Hepatocyte (in vitro differentiated cells): ENCODE measurements at regions not wholly inside any gene's neighbourhood (a gene's known extent, or its start where the extent isn't known, plus 50 kb on each side); places are given as distances from the start of the nearest gene placed in this dataset.

Source experiments
- DNase-seq: peaks from one replicate; pipeline ENCODE4 v3.0.0-alpha.2; 2016; ENCODE audit warnings: low spot score
- H2AFZ ChIP-seq: fragments of 200-600 bp; sonication (generic); 2 replicates; pipeline ENCODE4 v1.6.0; 2016; ENCODE audit warnings: antibody characterized with exemption, mild to moderate bottlenecking
- H3K27ac ChIP-seq: fragments of 200-600 bp; sonication (generic); 2 replicates; pipeline ENCODE4 v1.5.1; 2016; ENCODE audit warnings: mild to moderate bottlenecking
- H3K27me3 ChIP-seq: fragments of 200-600 bp; sonication (generic); 2 replicates; pipeline ENCODE4 v1.6.1; 2016
- H3K36me3 ChIP-seq: fragments of 200-600 bp; sonication (generic); replicated peaks from 2 replicates; pipeline ENCODE4 v1.5.1; 2016; ENCODE audit warnings: low read depth; ENCODE audit not compliant: insufficient read depth
- H3K4me1 ChIP-seq: fragments of 200-600 bp; sonication (generic); 2 replicates; pipeline ENCODE4 v1.5.1; 2016; ENCODE audit warnings: mild to moderate bottlenecking, moderate library complexity; ENCODE audit not compliant: insufficient read depth
- H3K4me2 ChIP-seq: fragments of 200-600 bp; sonication (generic); 2 replicates; pipeline ENCODE4 v1.6.0; 2016
- H3K4me3 ChIP-seq: fragments of 200-600 bp; sonication (generic); 2 replicates; pipeline ENCODE4 v1.5.1; 2016; ENCODE audit warnings: mild to moderate bottlenecking
- H3K79me2 ChIP-seq: fragments of 200-600 bp; sonication (generic); 2 replicates; pipeline ENCODE4 v1.6.0; 2017; ENCODE audit warnings: mild to moderate bottlenecking
- H3K9me2 ChIP-seq: fragments of 200-600 bp; sonication (generic); replicated peaks from 2 replicates; pipeline ENCODE4 v1.6.0; 2017; ENCODE audit warnings: mild to moderate bottlenecking; ENCODE audit not compliant: insufficient read depth
- H3K9me3 ChIP-seq: fragments of 200-600 bp; sonication (generic); 2 replicates; pipeline ENCODE4 v1.5.1; 2016; ENCODE audit warnings: low read depth, mild to moderate bottlenecking
- H4K20me1 ChIP-seq: fragments of 200-600 bp; sonication (generic); 2 replicates; pipeline ENCODE4 v1.6.0; 2016; ENCODE audit warnings: mild to moderate bottlenecking; ENCODE audit not compliant: insufficient read depth, poor library complexity, severe bottlenecking
- EZH2 ChIP-seq: fragments of 200-600 bp; sonication (generic); IDR thresholded peaks from 2 replicates; pipeline ENCODE4 v1.6.1; 2016; ENCODE audit warnings: antibody characterized with exemption, mild to moderate bottlenecking, borderline replicate concordance
- EZH2phosphoT487 ChIP-seq: fragments of 200-600 bp; sonication (generic); IDR thresholded peaks from one replicate; pipeline ENCODE4 v1.6.1; 2018; ENCODE audit warnings: antibody characterized with exemption, mild to moderate bottlenecking, low read depth, moderate library complexity; ENCODE audit not compliant: unreplicated experiment, severe bottlenecking
- WGBS: methylation state at CpG from one replicate; pipeline ENCODE4 v1.1.6; 2016; ENCODE audit warnings: low lambda C conversion rate; ENCODE audit errors: missing lambda C conversion rate; 5-methylcytosine and 5-hydroxymethylcytosine counted together
- TF ChIP-seq, protein P1 (sequence below): fragments of 200-600 bp; sonication (generic); IDR thresholded peaks from 2 replicates; pipeline ENCODE4 v1.5.1; 2016; ENCODE audit warnings: antibody characterized with exemption, mild to moderate bottlenecking; ENCODE audit not compliant: poor library complexity

DNA sequence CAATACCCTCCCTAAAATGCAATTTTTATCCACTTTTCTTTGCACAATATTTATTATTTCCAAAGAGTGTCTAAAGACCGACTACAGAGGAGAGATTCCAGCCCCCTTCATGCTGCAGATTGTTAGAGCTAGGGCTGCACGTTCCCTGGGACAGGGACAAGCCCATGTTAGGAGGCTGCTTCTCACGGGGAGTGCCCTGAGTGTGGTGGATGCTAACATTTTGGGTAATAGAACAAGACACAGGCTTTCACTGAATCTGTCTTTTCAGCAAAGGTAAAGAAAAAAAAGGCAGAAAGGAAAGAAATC lies 125.4 kb downstream of the RIPK4 start:
- 70% methylated on average over 3 of the region's 3 CpGs for WGBS
- Histone ChIP-seq H3K4me1 (peaks cover 12% of the 10 kb centered on the region), H3K79me2 (no peaks in the 10 kb centered on the region), H4K20me1 (no peaks in the 10 kb centered on the region), H3K9me3 (no peaks in the 10 kb centered on the region), H3K27ac (peak overlapping the region; percentile 82), H3K27me3 (no peaks in the 10 kb centered on the region), H3K4me3 (no peak overlapping the region), H3K4me2 (peak overlapping the region; percentile 21), H3K9me2 (no peaks in the 10 kb centered on the region), H2AFZ (no peak overlapping the region), H3K36me3 (no peaks in the 10 kb centered on the region)
- DNase-seq = no peak
- TF ChIP-seq, protein P1, sequence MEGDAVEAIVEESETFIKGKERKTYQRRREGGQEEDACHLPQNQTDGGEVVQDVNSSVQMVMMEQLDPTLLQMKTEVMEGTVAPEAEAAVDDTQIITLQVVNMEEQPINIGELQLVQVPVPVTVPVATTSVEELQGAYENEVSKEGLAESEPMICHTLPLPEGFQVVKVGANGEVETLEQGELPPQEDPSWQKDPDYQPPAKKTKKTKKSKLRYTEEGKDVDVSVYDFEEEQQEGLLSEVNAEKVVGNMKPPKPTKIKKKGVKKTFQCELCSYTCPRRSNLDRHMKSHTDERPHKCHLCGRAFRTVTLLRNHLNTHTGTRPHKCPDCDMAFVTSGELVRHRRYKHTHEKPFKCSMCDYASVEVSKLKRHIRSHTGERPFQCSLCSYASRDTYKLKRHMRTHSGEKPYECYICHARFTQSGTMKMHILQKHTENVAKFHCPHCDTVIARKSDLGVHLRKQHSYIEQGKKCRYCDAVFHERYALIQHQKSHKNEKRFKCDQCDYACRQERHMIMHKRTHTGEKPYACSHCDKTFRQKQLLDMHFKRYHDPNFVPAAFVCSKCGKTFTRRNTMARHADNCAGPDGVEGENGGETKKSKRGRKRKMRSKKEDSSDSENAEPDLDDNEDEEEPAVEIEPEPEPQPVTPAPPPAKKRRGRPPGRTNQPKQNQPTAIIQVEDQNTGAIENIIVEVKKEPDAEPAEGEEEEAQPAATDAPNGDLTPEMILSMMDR = no peak
- TF ChIP-seq EZH2 (no peak), EZH2phosphoT487 (no peak)

DNA sequence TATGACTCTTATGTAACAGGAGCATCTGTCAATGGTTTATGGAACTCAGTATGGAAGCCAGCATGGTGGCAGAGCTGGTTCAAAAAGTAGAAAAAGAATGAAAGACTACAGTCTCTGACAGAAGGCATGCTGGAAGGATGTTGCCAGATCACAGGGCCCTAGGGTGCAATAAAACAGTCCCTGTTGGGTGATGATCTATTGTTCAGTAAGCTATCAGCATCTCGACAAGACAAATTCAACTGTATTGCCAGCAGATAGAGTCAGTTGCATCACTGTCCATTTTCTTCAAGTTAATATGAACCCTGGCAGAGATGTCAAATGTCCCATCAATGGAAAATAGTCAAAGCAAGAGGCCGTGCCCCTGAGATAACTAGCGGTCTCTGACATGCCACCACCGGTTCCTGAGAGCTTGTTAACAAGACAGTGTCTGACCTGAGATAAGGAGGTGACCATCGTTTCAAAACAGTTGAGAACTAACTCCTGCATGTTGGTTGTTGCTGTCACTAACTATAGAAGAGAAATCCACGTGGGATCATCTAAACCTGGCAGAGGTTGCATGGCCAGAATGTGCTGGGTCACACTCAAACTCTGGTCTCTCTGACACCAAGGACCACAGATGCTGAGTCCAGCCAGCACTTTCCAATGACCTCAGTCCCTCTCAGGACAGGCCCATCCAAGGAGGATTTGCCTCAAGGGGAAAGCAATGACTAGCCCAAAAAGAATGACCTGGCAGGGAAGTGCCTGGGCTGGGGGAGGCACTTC lies 125.9 kb downstream of the RIPK4 start:
- Histone ChIP-seq H3K9me2 (no peaks in the 10 kb centered on the region), H3K79me2 (no peaks in the 10 kb centered on the region), H3K9me3 (no peaks in the 10 kb centered on the region), H4K20me1 (no peaks in the 10 kb centered on the region), H3K36me3 (no peaks in the 10 kb centered on the region), H2AFZ (no peak overlapping the region), H3K27ac (peak overlapping the region; percentile 82), H3K4me3 (no peak overlapping the region), H3K4me1 (peaks cover 12% of the 10 kb centered on the region), H3K4me2 (peak overlapping the region; percentile 21), H3K27me3 (no peaks in the 10 kb centered on the region)
- TF ChIP-seq, protein P1 = no peak
- TF ChIP-seq EZH2 (no peak), EZH2phosphoT487 (no peak)
- DNase-seq = no peak
- WGBS = 44% methylated on average over 6 of the region's 6 CpGs

DNA sequence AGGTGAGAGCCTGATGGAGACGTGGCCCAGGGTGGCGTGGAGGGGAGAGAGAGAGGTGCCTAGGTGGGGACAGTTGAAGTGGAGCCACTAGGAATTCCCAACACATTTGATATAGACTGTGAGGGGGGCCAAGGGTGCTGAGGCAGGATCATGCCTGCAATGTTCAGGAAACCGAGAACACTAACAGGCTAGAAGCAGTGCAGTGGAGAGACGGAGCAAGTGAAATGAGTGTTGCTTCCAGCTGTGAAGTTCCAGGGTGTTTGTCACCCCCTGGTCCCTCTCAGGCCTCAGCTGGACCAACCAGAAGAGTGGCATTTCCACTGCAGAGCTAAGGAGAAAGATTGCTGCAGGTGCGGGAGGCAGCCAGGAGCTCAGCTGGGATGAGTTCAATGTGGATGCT lies 127.1 kb downstream of the RIPK4 start:
- DNase-seq = no peak
- TF ChIP-seq EZH2phosphoT487 = no peak
- no peak for TF ChIP-seq EZH2
- TF ChIP-seq, protein P1 = no peak
- Histone ChIP-seq H3K4me1 (peaks cover 16% of the 10 kb centered on the region), H3K4me2 (no peak overlapping the region), H3K36me3 (no peaks in the 10 kb centered on the region), H3K79me2 (no peaks in the 10 kb centered on the region), H3K9me2 (no peaks in the 10 kb centered on the region), H3K27me3 (no peaks in the 10 kb centered on the region), H3K27ac (no peak overlapping the region), H2AFZ (no peak overlapping the region), H3K9me3 (no peaks in the 10 kb centered on the region), H4K20me1 (no peaks in the 10 kb centered on the region), H3K4me3 (no peak overlapping the region)
- 96% methylated on average over 5 of the region's 5 CpGs for WGBS

DNA sequence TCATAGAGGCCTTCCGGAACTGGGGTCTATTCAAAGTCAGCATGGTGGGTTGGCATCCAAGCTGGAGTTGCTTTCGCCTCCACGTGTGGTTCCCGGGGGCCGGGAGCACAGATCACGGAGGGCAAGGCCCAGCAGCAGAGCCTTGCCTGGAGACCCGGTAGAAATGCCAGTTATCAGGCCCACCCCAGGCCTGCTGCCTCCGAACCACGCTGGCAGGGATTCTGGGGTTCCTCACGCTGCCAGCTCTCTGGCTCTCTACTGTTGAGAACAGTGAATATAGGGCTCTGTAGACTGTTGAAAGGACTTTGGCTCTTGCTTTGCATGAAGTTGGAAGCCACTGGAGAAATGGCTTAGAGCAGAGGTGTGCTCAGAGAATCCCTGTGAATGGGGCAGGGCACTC lies 127.5 kb downstream of the RIPK4 start:
- Histone ChIP-seq H3K4me2 (no peak overlapping the region), H4K20me1 (no peaks in the 10 kb centered on the region), H3K9me2 (no peaks in the 10 kb centered on the region), H3K4me1 (peaks cover 19% of the 10 kb centered on the region), H3K27ac (no peak overlapping the region), H3K36me3 (no peaks in the 10 kb centered on the region), H3K9me3 (no peaks in the 10 kb centered on the region), H2AFZ (no peak overlapping the region), H3K4me3 (no peak overlapping the region), H3K27me3 (no peaks in the 10 kb centered on the region), H3K79me2 (no peaks in the 10 kb centered on the region)
- TF ChIP-seq, protein P1 = no peak
- TF ChIP-seq EZH2 (no peak), EZH2phosphoT487 (no peak)
- DNase-seq = no peak
- 90% methylated on average over 10 of the region's 10 CpGs for WGBS
